ENCODE measurements at regions not wholly inside any gene's neighbourhood (a gene's known extent, or its start where the extent isn't known, plus 50 kb on each side); places are given as distances from the start of the nearest gene placed in this dataset.

- no peak for DNase-seq
- TF ChIP-seq CTCF (IDR thresholded peaks at IDR 0.05) = no peak
- Histone ChIP-seq H3K36me3 (no peaks in the 10 kb centered on the region), H3K9me3 (no peaks in the 10 kb centered on the region), H3K4me3 (no peak overlapping the region), H3K27ac (no peak overlapping the region), H3K4me1 (no peaks in the 10 kb centered on the region), H3K27me3 (no peaks in the 10 kb centered on the region)
- intact Hi-C loops (cut with DNase I) = no loop called here
- no peak for ATAC-seq
Measured at GRCh38 chr2:23005469-23005868, 379.5 kb upstream of the KLHL29 start.

GRCh38 chr2:23007631-23008235 is 377.2 kb upstream of the KLHL29 start:
- TF ChIP-seq CTCF (IDR thresholded peaks at IDR 0.05) = no peak
- H3K9me3 ChIP-seq = no peaks in the 10 kb centered on the region
- H3K36me3 ChIP-seq = no peaks in the 10 kb centered on the region
- DNase-seq = peak in 1 of 4 donors; percentile 7
- no peak overlapping the region for H3K4me3 ChIP-seq
- no peak for ATAC-seq
- H3K27me3 ChIP-seq = no peaks in the 10 kb centered on the region
- no peak overlapping the region for H3K27ac ChIP-seq
- intact Hi-C loops (cut with DNase I) = no loop called here
- no peaks in the 10 kb centered on the region for H3K4me1 ChIP-seq

GRCh38 chr2:23008440-23008839 is 376.5 kb upstream of the KLHL29 start:
- DNase-seq (peak in 1 of 4 donors; percentile 2), ATAC-seq (no peak)
- no peaks in the 10 kb centered on the region for H3K27me3 ChIP-seq
- H3K27ac ChIP-seq = no peak overlapping the region
- intact Hi-C loops (cut with DNase I) = no loop called here
- no peaks in the 10 kb centered on the region for H3K36me3 ChIP-seq
- H3K4me1 ChIP-seq = no peaks in the 10 kb centered on the region
- no peak overlapping the region for H3K4me3 ChIP-seq
- TF ChIP-seq CTCF (IDR thresholded peaks at IDR 0.05) = no peak
- H3K9me3 ChIP-seq = no peaks in the 10 kb centered on the region

GRCh38 chr2:23008951-23009350 is 376.0 kb upstream of the KLHL29 start:
- ATAC-seq (no peak), DNase-seq (no peak)
- no peaks in the 10 kb centered on the region for H3K4me1 ChIP-seq
- no peaks in the 10 kb centered on the region for H3K27me3 ChIP-seq
- H3K4me3 ChIP-seq = no peak overlapping the region
- intact Hi-C loops (cut with DNase I) = no loop called here
- TF ChIP-seq CTCF (IDR thresholded peaks at IDR 0.05) = no peak
- H3K9me3 ChIP-seq = no peaks in the 10 kb centered on the region
- H3K36me3 ChIP-seq = no peaks in the 10 kb centered on the region
- no peak overlapping the region for H3K27ac ChIP-seq

GRCh38 chr2:23009545-23010149 is 375.3 kb upstream of the KLHL29 start:
- no peaks in the 10 kb centered on the region for H3K4me1 ChIP-seq
- H3K27ac ChIP-seq = no peak overlapping the region
- intact Hi-C loops (cut with DNase I) = no loop called here
- H3K9me3 ChIP-seq = no peaks in the 10 kb centered on the region
- no peak overlapping the region for H3K4me3 ChIP-seq
- no peak for TF ChIP-seq CTCF (IDR thresholded peaks at IDR 0.05)
- H3K36me3 ChIP-seq = no peaks in the 10 kb centered on the region
- no peaks in the 10 kb centered on the region for H3K27me3 ChIP-seq
- peak; percentile 51 for ATAC-seq
- peak in 1 of 4 donors; percentile 37 for DNase-seq
